HG02610 (cell line): ENCODE measurements at regions not wholly inside any gene's neighbourhood (a gene's known extent, or its start where the extent isn't known, plus 50 kb on each side); places are given as distances from the start of the nearest gene placed in this dataset.

Source experiments
- ATAC-seq: cut with Tn5 transposase; IDR thresholded peaks from one replicate; pipeline ENCODE4 v1.9.1; 2021; ENCODE audit warnings: mild to moderate bottlenecking, moderate library complexity; ENCODE audit not compliant: unreplicated experiment

DNA sequence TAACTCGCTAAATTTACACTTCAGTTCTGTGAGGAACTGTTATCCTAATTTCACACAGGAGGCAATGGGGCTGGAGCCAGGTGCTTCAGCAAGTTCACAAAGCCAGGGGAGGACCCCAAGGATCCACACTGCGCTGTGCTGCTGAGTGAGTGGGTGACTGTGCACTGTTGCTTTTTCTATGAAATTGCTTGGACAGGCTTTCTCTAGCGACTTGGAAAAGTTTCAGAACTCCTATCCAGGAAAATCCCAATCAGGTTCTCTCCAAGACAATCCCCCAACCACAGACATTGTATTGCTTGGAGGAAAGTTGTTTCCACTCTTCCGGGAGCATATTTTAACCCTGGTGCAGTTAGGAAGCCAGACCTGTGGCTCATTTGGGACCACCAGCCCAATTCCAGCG is 175.9 kb upstream of the CST7 start:
- no peak for ATAC-seq

DNA sequence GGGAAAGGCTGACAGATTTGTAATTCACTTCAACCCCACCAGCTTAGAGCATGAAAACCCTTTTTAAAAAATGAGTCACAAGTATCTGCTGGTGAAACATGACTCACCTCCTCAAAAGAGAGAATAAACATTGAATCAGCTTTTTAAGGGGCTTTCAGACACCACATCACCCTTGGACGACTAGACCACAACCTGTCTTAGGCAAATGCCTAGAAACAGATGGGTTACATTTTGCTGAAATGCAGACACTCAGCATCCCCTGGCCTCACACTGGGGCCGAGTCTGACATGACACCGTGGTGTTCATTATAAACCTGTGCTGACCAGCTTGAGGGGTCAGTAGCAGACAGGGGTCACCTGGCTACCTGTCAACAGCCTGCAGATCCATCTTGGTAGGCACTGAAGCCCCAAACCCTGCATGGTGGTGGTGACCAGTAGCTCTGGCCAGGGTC is 175.3 kb upstream of the CST7 start:
- ATAC-seq, result peak; percentile 86

DNA sequence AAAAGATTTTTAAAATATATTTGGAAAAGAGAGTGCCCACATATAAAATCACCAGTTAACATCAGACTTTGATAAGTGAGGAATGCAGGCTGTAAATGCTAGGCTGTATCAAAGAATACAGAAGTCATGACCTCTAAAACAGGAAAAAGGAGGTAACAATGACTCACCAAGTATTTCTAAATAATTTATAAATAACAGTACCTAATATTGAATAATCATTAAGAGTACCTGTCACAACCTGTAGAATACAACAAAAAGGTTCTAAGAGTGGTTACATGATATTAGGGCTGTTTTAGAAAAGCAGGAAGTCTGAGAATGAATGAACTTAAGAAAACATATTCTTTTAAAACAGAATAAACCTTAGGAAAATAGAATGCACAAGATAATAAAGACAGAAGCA is 173.1 kb upstream of the CST7 start:
- no peak for ATAC-seq

DNA sequence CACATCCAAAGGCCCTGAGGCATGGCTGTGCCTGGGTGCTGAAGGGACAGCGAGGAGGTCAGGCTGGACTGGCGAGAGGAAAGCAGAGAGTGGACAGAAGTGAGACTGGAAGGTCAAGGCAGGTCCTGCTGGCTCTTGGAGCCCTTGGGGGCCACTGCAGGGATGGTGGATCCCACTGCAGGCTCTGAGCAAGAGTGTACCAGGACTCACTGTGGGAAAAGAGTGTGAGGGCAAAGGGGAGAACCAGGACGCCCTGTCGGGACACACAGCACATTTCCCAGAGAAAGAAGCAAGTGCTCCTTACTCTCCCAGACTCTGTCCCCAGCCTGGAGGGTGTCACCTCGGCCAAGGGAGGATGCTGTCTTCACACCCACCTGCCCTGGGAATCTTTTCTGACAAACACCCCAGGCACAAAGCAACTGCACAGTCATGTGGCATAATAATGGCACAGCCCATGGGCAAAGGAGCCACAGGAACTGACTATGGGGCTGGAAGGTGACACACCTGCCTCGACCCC is 172.3 kb upstream of the CST7 start:
- ATAC-seq, result no peak

DNA sequence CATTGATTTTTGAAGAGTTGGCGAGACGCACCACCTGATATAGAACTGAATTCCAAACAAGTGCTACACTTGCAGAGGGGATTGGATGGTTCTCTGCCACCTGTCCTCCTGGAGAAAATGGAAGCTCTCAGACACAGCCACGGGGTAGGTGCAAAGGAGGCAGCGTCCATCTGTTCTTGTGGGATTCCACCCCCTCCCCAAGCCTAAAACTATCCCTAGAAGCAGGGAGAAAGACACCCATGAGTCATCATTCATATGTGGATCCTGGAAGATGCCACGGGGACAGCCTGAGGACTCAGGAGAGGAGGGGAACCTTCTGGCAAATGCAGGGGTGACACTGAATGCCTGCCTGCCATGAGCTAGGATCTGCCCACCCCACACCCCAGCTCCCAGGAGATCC is 171.3 kb upstream of the CST7 start:
- no peak for ATAC-seq

DNA sequence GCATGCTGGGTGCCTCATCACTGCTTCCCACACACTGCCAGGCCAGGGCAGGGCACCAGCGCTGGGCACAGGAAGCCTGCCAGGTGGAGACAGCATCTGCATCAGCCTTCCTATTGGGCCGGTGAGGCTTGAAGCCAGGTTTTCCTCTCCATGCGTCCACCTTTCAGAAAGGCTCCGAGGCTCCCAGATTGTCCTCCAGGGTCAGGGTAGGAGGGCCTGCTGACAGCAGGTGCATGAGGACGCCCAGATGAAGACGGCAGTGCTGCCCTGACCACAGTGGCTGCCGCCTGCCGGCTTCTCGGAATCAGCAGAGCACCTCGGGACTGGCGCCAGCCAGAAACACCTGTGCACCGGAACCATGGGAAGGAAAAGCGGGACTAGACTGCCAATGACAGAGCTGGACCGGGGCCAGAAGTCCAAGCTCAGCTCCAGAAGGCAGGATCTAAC is 170.5 kb upstream of the CST7 start:
- ATAC-seq, result no peak

DNA sequence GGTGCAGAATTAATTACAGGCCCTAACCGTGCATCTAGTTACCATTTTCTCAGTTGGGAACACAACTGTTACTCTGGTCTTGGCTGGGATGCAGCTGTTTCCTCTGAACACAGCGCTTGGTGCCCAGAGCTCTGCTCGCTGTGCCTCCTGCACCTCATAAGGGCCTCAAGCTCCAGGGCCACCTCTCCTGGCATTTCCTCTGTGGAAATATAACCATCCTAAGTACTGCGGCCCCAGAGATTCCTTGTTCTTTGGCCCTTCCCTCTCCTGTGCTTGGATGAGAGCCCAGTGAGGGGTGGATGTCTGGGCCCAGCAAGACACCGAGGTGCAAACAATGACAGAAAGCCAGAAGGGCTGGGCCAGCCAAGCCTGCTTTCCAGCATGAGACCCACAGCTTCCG is 169.9 kb upstream of the CST7 start:
- no peak for ATAC-seq

DNA sequence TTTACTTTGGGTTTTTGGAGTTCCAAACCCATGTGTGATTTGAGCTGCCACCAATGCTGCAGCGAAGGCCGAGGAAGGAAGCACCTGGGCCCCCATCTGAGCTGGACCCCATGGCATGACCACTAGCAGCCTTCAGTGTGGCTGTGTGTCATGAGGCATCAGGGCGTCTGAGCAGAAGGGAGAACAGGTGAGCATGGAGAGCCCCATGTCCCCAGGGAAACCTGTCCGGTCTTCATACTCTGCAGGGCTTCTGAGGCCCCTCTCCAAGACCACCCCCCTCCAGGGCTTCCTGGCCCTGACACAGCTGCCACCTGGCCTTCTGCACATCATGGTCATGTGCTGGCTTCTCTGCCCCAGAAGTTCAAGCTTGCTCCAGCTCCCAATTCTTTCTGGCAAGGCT is 169.1 kb upstream of the CST7 start:
- ATAC-seq, result no peak

DNA sequence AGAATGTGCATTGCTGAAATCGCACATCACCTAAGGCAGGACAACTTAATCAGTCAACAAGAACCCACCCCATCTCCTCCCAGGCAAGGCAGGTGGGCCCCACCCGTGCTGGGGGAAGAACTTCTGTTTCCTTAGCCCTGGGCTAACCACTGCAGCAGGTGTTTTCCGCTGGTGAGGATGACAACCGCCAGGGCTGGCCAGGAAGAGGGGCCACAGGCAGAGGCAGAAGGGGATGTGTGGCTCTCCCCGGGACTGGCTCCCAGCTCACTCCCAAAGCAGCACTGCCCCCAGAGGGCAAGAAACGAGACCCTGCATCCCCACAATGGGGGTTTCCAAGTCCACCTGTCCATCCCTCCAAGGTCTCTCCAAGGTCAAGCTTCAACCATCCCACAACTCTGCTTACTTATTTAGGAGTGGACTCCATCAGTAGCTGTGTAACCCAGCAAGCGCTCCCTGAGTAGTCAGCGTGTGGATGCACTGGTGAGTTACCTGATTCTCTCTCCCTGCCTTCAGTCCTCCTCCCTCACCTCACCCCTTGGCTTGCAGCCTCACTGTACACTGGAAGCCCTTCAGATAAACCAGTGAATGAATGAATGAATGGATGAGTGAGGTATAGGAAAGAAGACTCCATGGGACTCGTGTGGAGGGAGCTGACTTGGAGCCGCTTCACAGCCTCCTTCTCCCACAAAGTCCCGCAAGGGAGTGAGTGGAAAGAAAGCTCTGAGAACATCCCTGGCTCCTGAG is 168.2 kb upstream of the CST7 start:
- ATAC-seq, result no peak

DNA sequence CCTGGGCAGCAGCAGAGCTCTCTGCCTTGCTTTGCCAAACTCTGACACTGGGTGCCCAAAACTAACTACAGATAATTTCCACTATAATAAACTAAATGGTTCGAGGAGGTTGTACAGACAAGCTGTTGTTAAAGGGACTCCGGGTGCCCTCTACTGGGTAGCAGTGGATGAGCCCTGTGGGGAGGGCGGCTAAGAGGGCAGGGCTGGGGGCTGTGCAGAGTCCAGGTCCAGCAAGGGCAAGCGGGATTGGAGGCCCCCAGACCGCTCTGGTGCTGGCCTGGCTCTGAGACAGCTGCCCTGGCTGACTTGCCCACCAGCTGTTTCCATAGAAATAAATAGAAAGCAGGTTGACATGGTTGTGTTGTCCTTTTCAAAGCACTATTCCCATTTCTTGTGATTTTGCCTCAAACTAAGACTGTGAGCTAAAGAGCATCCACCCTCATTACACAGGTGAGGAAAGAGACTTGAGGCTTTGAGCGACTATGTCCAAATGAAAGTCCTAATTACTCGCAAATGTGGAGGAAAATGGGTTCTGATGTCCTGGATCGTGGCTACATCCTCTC is 167.6 kb upstream of the CST7 start:
- no peak for ATAC-seq

DNA sequence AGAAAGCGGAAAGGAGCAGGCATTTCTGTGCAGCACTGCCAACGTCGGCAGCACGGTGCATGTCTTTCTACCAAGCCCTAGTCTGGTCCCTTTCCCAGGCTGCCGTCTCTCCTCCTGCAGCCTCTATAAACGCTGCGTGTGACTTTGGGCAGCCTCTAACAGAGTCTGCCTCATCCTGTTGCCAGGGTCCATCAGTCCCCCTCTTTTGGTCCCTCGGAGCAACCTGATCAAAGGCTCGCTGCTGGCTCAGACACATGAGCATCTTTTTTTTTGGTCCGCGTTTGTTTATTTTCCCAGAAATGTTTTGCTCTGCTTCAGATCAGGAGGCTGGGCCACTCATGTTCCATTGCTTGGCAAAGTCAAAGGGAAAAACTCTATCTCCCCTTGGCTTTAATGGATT is 166.8 kb upstream of the CST7 start:
- ATAC-seq, result no peak

DNA sequence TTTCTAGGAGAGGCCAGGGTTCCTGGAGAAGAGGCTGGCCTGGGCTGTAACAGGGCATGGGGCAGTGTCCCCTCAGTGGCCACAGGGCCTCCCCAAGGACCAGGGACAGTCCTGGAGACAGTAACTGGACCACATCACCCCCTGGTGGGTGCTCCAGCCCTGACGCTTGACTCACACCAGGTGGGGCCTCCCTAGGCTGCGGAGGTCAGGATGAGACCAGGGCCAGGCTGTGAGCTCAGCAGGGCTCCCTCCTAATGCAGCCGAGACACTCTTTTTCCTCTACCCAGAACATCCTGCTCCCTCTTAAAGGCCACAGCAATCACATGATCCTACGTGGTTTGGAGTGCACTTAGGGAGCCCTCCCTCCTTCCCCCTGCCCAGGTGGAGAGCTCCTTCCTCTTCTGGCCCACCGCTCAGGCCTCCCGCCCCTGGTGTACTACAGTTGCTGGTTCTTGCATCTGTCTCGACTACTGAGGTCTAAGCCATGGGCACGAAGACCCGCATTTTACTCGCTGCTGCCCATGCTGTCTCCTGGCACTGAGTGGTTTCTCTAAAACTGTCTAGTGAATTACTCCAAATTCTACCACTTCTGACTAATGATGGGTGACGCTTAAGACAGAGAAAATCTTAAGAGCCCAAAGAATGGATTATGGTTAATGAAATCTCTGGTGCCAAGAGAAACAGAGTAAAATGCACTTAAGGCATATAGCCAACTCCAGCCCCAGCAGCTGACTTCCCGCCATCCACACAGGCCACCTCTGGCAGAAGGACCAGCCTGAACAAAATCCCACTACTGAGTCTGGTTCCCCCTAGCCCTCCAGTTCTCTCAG is 166.1 kb upstream of the CST7 start:
- ATAC-seq, result no peak

DNA sequence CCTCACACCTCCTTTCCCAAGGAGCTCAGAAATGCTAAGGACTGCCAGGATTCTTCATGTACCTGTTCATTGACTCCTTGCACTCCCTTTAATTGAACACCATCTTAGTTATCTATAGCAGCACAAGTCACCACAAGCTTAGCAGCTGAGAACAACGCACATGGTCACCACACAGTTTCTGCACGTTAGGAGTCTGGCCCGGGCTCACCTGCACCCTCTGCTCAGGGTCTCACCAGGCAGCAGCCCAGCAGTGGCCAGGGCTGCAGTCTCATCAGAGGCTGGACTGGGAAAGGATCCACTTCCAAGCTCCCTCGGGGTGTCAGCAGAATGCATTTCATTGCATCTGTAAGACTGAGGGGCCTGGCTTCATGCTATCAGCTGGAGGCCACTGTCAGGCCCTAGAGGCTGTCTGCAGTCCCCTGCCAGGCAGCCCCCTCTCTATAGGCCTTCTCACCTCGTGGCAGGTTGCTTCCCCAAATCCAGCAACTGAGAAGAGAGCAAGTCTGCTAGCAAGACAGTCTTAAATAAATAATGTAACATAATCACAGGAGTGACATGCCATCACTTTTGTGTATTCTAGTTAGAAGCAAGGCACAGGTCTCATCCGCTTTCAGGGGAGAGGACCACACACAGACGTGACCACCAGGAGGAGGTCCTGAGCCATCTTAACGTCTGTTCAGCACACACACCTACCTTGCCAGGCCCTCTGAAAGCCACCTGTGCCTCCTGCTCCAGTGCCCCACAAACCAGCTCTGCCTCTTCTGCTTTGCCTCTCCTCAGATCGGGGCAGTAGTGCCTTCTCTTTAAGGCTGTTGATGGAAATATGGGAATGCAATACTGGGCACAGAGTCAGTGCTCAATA is 165.2 kb upstream of the CST7 start:
- ATAC-seq, result no peak

DNA sequence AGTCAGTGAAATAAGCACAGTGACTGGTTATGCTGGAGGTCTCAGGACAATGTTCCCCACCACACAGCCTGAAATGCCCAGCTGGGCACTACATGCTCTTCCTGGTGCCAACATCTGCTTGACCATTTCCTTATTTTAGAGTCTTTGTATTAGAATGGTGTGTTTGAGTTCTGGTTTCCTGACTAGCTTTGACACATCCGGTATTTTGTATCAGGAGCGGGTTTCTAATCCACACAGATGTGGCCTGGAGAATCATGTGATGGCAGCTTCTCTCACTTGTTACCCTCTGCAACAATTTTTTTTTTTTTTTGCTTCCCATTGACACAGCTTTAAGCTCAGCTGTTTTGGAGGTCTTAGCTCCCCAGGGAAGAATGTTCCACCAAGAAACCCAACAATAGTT is 164.5 kb upstream of the CST7 start:
- ATAC-seq, result no peak

DNA sequence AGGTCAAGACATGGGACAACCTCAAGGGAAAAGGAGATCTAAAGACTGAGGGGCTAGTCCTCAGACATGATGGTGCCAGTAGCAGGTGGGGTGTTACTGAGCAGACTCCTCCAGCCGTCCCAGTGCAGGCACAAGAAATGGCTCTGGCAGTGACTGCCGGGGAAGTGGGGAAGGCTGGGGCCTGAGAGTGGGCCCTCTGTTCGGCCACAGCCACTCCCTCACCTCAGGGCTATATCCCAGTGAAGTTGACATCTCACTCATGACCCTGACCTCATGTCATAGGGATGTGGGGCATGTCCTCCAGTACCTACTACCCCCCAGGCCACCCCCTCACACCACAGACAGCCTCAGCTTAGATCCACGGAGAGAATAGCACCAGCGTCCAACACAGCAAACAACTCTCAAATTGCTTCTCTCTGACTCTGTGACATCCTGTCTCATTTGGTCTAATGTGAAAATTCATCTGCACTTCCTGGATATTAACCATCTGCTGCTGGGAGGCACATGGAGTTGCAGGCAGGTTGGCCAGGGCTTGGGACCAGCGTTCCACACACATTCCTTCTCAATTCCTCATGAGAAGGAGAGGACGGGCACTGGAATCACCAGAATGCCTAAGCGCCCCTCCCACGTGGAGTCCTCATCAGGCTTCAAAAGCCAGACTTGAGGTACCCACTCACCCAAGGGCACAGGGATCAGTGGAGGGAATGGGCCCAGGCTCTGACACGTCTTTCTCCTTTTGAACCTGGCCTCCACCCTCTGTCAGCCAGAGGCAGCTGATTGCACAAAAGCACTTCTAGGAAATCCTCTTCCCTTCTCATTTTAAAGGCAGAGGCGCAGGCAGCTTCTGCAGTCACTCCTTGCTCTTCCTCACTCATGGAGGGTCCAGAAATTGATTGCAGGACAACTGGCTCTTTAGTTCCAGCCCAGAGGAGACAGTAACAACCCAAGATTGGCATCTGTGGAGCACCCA is 163.6 kb upstream of the CST7 start:
- ATAC-seq, result no peak

DNA sequence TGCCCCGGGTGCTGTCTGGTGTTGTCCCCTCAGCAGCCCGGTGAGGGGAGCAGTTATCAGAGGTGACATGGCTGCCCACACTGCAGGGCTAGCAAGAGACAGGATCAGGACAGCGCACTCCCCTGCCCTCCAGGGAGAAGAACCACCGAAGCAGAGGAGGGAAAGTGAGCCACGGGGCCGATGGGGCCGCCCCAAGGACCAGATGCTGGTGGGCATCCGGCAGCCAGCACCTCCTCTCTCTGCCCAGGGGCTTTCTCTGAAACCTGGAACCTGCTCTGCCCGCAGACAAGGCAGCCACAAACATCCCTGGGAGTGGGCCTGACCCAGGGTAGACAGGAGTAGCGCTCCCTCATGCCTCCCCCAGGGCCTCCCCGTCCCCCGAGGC is 163.0 kb upstream of the CST7 start:
- ATAC-seq, result no peak

DNA sequence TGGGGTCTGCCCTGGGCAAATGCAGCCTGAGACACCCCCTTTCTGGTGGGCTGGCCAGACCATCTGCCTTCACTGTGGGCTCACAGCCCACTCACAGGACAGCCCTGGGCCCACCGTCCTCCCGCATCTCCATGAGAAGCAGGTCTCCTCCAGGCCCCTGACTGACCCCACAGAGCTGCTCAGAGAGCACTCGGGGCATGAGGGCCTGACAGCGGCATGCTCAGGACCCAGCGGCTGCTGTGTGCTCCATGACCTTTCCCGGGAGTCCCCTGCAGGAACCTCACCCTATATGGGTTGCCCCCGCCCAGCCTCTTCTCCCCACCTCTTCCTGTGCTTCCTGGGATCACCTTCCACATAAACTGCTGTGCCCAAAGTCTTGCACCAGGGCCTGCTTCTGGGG is 162.4 kb upstream of the CST7 start:
- no peak for ATAC-seq

DNA sequence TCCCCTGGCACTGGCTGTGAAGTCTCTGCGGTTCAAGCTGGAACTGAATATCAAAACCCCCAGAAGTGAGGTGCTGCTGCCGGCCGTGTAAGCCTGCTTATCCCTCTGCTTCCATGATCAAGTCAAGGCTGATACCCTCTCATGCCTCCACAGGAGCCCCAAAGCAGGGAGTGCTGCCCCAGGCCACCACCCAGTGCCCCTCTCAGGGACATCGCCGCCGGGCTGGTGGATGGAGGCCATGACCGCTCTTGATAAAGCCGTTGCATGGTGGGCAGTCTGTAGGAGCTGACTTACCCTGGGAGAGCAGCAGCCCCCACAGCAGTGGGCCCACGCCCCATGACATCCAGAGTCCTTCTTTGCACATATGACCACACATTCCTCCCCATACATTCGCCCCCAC is 162.0 kb upstream of the CST7 start:
- no peak for ATAC-seq

DNA sequence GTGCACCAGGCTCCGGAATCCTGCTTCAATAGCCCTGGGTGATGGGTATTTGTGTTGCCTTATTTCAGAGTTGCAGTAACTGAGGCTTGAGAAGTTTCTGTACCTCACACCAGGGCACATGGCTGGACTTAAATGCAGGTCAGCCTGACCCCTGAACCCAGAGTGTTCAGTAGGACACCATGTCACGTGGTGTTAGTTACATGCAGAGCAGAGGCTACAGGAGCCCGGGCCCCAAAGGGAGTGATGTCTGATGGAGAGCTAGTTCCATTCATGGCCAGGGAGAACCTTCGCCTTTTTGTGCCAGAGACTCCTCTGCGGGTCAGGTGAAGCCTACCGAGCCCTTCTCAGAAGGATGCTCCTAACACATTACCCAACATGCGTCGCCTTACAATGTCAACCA is 161.4 kb upstream of the CST7 start:
- ATAC-seq, result no peak

DNA sequence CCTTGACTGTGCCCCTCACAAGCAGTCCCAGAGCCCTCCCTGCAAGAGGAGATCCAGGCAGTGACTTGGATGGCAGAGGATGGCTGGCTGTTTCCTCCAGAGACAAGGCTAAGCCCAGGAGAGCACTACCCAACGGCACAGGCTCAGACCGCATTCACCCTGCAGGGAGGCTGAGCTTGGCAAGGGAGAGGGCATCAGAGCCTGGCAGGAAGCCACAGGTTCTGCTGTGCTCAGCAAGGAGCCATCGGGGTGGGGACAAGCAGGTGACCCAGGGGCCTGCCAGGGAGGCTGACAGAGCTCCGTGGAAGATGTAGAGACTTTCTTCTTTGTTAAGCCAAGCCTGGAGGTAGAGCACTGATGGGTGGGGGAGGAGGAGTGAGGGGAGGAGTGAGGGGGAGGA is 159.2 kb upstream of the CST7 start:
- ATAC-seq, result no peak
